ENCODE measurements at regions not wholly inside any gene's neighbourhood (a gene's known extent, or its start where the extent isn't known, plus 50 kb on each side); places are given as distances from the start of the nearest gene placed in this dataset.

- no peaks in the 10 kb centered on the region for H3K4me1 ChIP-seq (ENCODE audit: control insufficient read depth, insufficient read depth, low read length)
- H3K4me2 ChIP-seq (ENCODE audit: low read depth, low read length) = no peak overlapping the region
- H2BK5ac ChIP-seq (ENCODE audit: low read depth, low read length, poor library complexity, severe bottlenecking) = no peak overlapping the region
- no peaks in the 10 kb centered on the region for H3K79me1 ChIP-seq (ENCODE audit: low read depth in 1 of 2, low read length in 2 of 2)
- ATAC-seq (ENCODE audit: low read depth) (no peak), DNase-seq (no peak)
- no peak overlapping the region for H4K91ac ChIP-seq (ENCODE audit: insufficient read depth, low read depth, low read length)
- WGBS, 2 experiments (ENCODE audit: extremely low coverage in 2 of 2, insufficient read length in 1 of 2) = no CpG with 5 or more reads among the region's 1 CpG
- no peak overlapping the region for H2BK120ac ChIP-seq (ENCODE audit: low read depth, low read length)
- no peak overlapping the region for H4K5ac ChIP-seq (ENCODE audit: low read depth, low read length)
- ChIA-PET POLR2A (ENCODE audit: unreplicated experiment) (no interaction called here), CTCF (interaction anchor here (0.6 to 0.7 kb wide), 3 partner anchors 15 to 1797 kb away, joined by 3 to 5 read pairs (median 4); no protein-coding TSS in a partner anchor)
- TF ChIP-seq CTCF (conservative IDR thresholded peaks at IDR 0.05; ENCODE audit: low read depth, low read length) = no peak
- TF ChIP-seq FOS (IDR thresholded peaks at IDR 0.05; ENCODE audit: low read depth, low read length) = no peak
- no peak for TF ChIP-seq MXI1 (IDR thresholded peaks at IDR 0.05; ENCODE audit: borderline replicate concordance, low read depth, low read length)
- TF ChIP-seq SMC3 (IDR thresholded peaks at IDR 0.05; ENCODE audit: low read depth, low read length) = no peak
- no peak for TF ChIP-seq POLR2A (IDR thresholded peaks at IDR 0.05; ENCODE audit: low read depth, low read length)
- TF ChIP-seq NFE2L2 (IDR thresholded peaks at IDR 0.05; ENCODE audit: low read depth, low read length) = no peak
- no peak for TF ChIP-seq USF2 (IDR thresholded peaks at IDR 0.05; ENCODE audit: low read depth, low read length)
- TF ChIP-seq MAFK (IDR thresholded peaks at IDR 0.05; ENCODE audit: low read depth, low read length) = no peak
- no peak for TF ChIP-seq RAD21 (IDR thresholded peaks at IDR 0.05; ENCODE audit: low read length)
- no peak for TF ChIP-seq CEBPB (IDR thresholded peaks at IDR 0.05; ENCODE audit: low read depth, low read length)
- no peak overlapping the region for H2AK5ac ChIP-seq (ENCODE audit: low read depth, low read length)
- no peak overlapping the region for H3K4me3 ChIP-seq (ENCODE audit: insufficient read depth, low read depth, low read length)
- H3K36me3 ChIP-seq (ENCODE audit: control insufficient read depth, insufficient read depth, low read length) = no peaks in the 10 kb centered on the region
- H3K27ac ChIP-seq (ENCODE audit: insufficient read depth, low read length) = no peak overlapping the region
- H3K27me3 ChIP-seq (ENCODE audit: control insufficient read depth, insufficient read depth, low read length) = no peaks in the 10 kb centered on the region
- H4K20me1 ChIP-seq (ENCODE audit: insufficient read depth, low read length) = no peaks in the 10 kb centered on the region
- no peak overlapping the region for H3K23ac ChIP-seq (ENCODE audit: low read depth, low read length)
- H3K4ac ChIP-seq (ENCODE audit: low read depth, low read length) = no peak overlapping the region
- H2AFZ ChIP-seq (replicated peaks; ENCODE audit: low read length, poor library complexity) = no peak overlapping the region
- intact Hi-C loops (cut with micrococcal nuclease) = no loop called here
- no peak overlapping the region for H2AK9ac ChIP-seq (replicated peaks; ENCODE audit: low read depth, low read length, poor library complexity)
- BruUV-seq (replicated peaks) = no TSS peak
- H3K9me1 ChIP-seq (ENCODE audit: insufficient read depth, low read length) = no peaks in the 10 kb centered on the region
- dilution Hi-C loops (cut with HindIII; ENCODE audit: low sequenced_read_pairs, unreplicated experiment) = no loop called here
- no peak overlapping the region for H3K18ac ChIP-seq (ENCODE audit: low read depth, low read length)
- H3K9me3 ChIP-seq (ENCODE audit: control insufficient read depth, insufficient read depth, low read length) = no peaks in the 10 kb centered on the region
- no peak overlapping the region for H3K56ac ChIP-seq (ENCODE audit: extremely low read depth, insufficient read depth, low read length)
- H4K8ac ChIP-seq (ENCODE audit: low read depth in 2 of 2, low read length in 2 of 2) = no peak overlapping the region
- in situ Hi-C loops (cut with MboI; ENCODE audit: low sequenced_read_pairs) = no loop called here
- H2BK20ac ChIP-seq (ENCODE audit: low read depth, low read length) = peak overlapping the region; percentile 25; the same call in 1 of the 2 replicates
- H3K14ac ChIP-seq (replicated peaks; ENCODE audit: low read depth, low read length) = no peak overlapping the region
- no peak overlapping the region for H3K9ac ChIP-seq (ENCODE audit: low read depth, low read length)
- H2BK15ac ChIP-seq (ENCODE audit: low read depth, low read length) = no peak overlapping the region
Measured at GRCh38 chr2:21599417-21599816, 475.6 kb downstream of the TDRD15 start.

Data from IMR-90 (cell line).